GM12878 (cell line): ENCODE measurements at regions not wholly inside any gene's neighbourhood (a gene's known extent, or its start where the extent isn't known, plus 50 kb on each side); places are given as distances from the start of the nearest gene placed in this dataset.

Source experiments
- ATAC-seq: fragments of 200-7000 bp; cut with Tn5 transposase; 3 replicates; pipeline ENCODE4 v1.9.1; 2020; ENCODE audit warnings: mild to moderate bottlenecking, moderate library complexity
- BruUV-seq: library from RNA; stranded (reverse); fragments of 400-500 nt; replicated peaks from 2 replicates; lab custom pipeline; 2021; lab: Mats Ljungman, UMichigan
- CTCF ChIA-PET: fragments of 300-600 bp; sonication (Branson Sonifier 250); formaldehyde crosslinking; extraction: SDS; loops from one replicate; lab custom pipeline; 2021; ENCODE audit warnings: inconsistent platforms; lab: Yijun Ruan, JAX
- POLR2A ChIA-PET: fragments of 350-600 bp; formaldehyde crosslinking; extraction: SDS; loops from one replicate; lab custom pipeline; 2021; ENCODE audit warnings: inconsistent platforms; lab: Charles Lee
- RAD21 ChIA-PET: fragments of 300-600 bp; sonication (Branson Sonifier 250); formaldehyde crosslinking; loops from one replicate; lab custom pipeline; 2023; ENCODE audit warnings: antibody characterized with exemption; ENCODE audit not compliant: unreplicated experiment; lab: Charles Lee
- SMC1A ChIA-PET: fragments of 300-600 bp; sonication (Branson Sonifier 250); formaldehyde crosslinking; loops from one replicate; lab custom pipeline; 2023; ENCODE audit not compliant: unreplicated experiment, uncharacterized antibody; lab: Charles Lee
- DNase-seq: peaks from one replicate; pipeline ENCODE4 v3.0.0-alpha.2; 2011; ENCODE audit warnings: low read depth, low spot score
- FAIRE-seq: peaks from 3 replicates; lab custom pipeline; 2011; peaks lifted over from hg19 to GRCh38; lab: Jason Lieb, UNC
- H2AFZ ChIP-seq: 2 replicates; pipeline ENCODE4 v1.6.0; 2011; ENCODE audit warnings: low read depth, low read length, control low read depth; ENCODE audit not compliant: control insufficient read depth
- H3K27ac ChIP-seq: 2 replicates; pipeline ENCODE4 v1.5.1; 2011; ENCODE audit warnings: control low read depth; ENCODE audit not compliant: control insufficient read depth, insufficient read depth
- H3K27me3 ChIP-seq, 2 experiments: replicated peaks in 1 of 2; 2 replicates each; pipeline versions ENCODE4 v1.6.0 to v1.6.1; 2011; ENCODE audit warnings: low read length in 1 of 2; ENCODE audit not compliant: control insufficient read depth in 2 of 2, insufficient read depth in 2 of 2
- H3K36me3 ChIP-seq, 2 experiments: 2 replicates each; pipeline ENCODE4 v1.5.1; 2011; ENCODE audit warnings: low read length in 1 of 2; ENCODE audit not compliant: control insufficient read depth in 2 of 2, insufficient read depth in 2 of 2
- H3K4me1 ChIP-seq: 2 replicates; pipeline ENCODE4 v1.6.1; 2011; ENCODE audit warnings: mild to moderate bottlenecking, low read length, moderate library complexity, mixed read lengths; ENCODE audit not compliant: control insufficient read depth, insufficient read depth
- H3K4me2 ChIP-seq: 2 replicates; pipeline ENCODE4 v1.6.0; 2011; ENCODE audit warnings: control low read depth; ENCODE audit not compliant: control insufficient read depth, insufficient read depth
- H3K4me3 ChIP-seq: fragments of 200-600 bp; sonication (generic); 2 replicates; pipeline ENCODE4 v1.5.1; 2016
- H3K79me2 ChIP-seq: 2 replicates; pipeline ENCODE4 v1.6.0; 2011; ENCODE audit warnings: low read length; ENCODE audit not compliant: control insufficient read depth, insufficient read depth
- H3K9ac ChIP-seq: 2 replicates; pipeline ENCODE4 v1.8.0; 2011; ENCODE audit warnings: low read length, control low read depth, mixed read lengths; ENCODE audit not compliant: control insufficient read depth, insufficient read depth
- H3K9me3 ChIP-seq: replicated peaks from 3 replicates; pipeline ENCODE4 v1.5.1; 2011; ENCODE audit warnings: mild to moderate bottlenecking, low read length; ENCODE audit not compliant: control insufficient read depth, insufficient read depth
- H4K20me1 ChIP-seq: 2 replicates; pipeline ENCODE4 v1.6.0; 2011; ENCODE audit not compliant: control insufficient read depth, insufficient read depth
- DPF2 ChIP-seq: fragments of 450-650 bp; IDR thresholded peaks from 2 replicates; pipeline ENCODE4 v1.6.1; 2017; ENCODE audit warnings: mild to moderate bottlenecking
- E2F4 ChIP-seq: IDR thresholded peaks from 2 replicates; pipeline ENCODE4 v1.6.1; 2012; ENCODE audit warnings: low read depth, low read length, improper control_type of control experiment
- HDGF ChIP-seq: fragments of 450-650 bp; IDR thresholded peaks from 2 replicates; pipeline ENCODE4 v1.6.1; 2016; ENCODE audit warnings: antibody characterized with exemption
- IRF5 ChIP-seq: fragments of 450-650 bp; IDR thresholded peaks from 2 replicates; pipeline ENCODE4 v1.6.1; 2017; ENCODE audit warnings: borderline replicate concordance
- MTA3 ChIP-seq: IDR thresholded peaks from 2 replicates; pipeline ENCODE4 v1.6.1; 2012; ENCODE audit warnings: low read length, inconsistent platforms, borderline replicate concordance
- NBN ChIP-seq: fragments of 450-650 bp; IDR thresholded peaks from 2 replicates; pipeline ENCODE4 v1.6.1; 2016
- NR2C2 ChIP-seq: IDR thresholded peaks from 2 replicates; pipeline ENCODE4 v1.6.1; 2011; ENCODE audit warnings: borderline replicate concordance, low read depth; ENCODE audit not compliant: control insufficient read depth, insufficient read length
- POLR2AphosphoS2 ChIP-seq: IDR thresholded peaks from 2 replicates; pipeline ENCODE4 v1.6.1; 2011; ENCODE audit warnings: low read depth, mild to moderate bottlenecking, low read length, improper control_type of control experiment, moderate library complexity
- RAD51 ChIP-seq: fragments of 450-650 bp; IDR thresholded peaks from 2 replicates; pipeline ENCODE4 v1.6.1; 2016; ENCODE audit warnings: moderate library complexity, mild to moderate bottlenecking, inconsistent platforms
- RB1 ChIP-seq: fragments of 450-650 bp; formaldehyde crosslinking; IDR thresholded peaks from 2 replicates; pipeline ENCODE4 v1.6.1; 2017; ENCODE audit warnings: mild to moderate bottlenecking, borderline replicate concordance
- RUNX3 ChIP-seq: IDR thresholded peaks from 2 replicates; pipeline ENCODE4 v1.6.1; 2012; ENCODE audit warnings: low read length, inconsistent platforms
- SMAD1 ChIP-seq: fragments of 450-650 bp; IDR thresholded peaks from 2 replicates; pipeline ENCODE4 v1.6.1; 2018; ENCODE audit warnings: mild to moderate bottlenecking, low read depth; ENCODE audit not compliant: partially characterized antibody
- WGBS: methylation state at CpG from one replicate; pipeline ENCODE4 v1.1.6; 2016; ENCODE audit warnings: low lambda C conversion rate; ENCODE audit not compliant: insufficient replicate concordance, insufficient coverage; ENCODE audit errors: missing lambda C conversion rate; 5-methylcytosine and 5-hydroxymethylcytosine counted together
- in situ Hi-C: fragments of 300-500 bp; cut with MboI; formaldehyde crosslinking; loops from 9 replicates; pipeline ENCODE4 v1.14.3; 2018; ENCODE audit warnings: mixed read lengths
- intact Hi-C: fragments of 100-400 bp; cut with micrococcal nuclease; formaldehyde crosslinking; loops from one replicate; pipeline ENCODE4 v1.14.2; 2022; ENCODE audit not compliant: unreplicated experiment
- TF ChIP-seq, protein P1 (sequence below): fragments of 150-350 bp; IDR thresholded peaks from 2 replicates; pipeline ENCODE4 v1.6.1; 2016; ENCODE audit warnings: low read depth, low read length
- TF ChIP-seq, protein P2 (sequence below): fragments of 450-650 bp; formaldehyde crosslinking; IDR thresholded peaks from 2 replicates; pipeline ENCODE4 v1.4.0; 2022; ENCODE audit warnings: mild to moderate bottlenecking, moderate library complexity

- TF ChIP-seq RAD51, result no peak
- no peak for TF ChIP-seq RUNX3
- TF ChIP-seq, protein P1, sequence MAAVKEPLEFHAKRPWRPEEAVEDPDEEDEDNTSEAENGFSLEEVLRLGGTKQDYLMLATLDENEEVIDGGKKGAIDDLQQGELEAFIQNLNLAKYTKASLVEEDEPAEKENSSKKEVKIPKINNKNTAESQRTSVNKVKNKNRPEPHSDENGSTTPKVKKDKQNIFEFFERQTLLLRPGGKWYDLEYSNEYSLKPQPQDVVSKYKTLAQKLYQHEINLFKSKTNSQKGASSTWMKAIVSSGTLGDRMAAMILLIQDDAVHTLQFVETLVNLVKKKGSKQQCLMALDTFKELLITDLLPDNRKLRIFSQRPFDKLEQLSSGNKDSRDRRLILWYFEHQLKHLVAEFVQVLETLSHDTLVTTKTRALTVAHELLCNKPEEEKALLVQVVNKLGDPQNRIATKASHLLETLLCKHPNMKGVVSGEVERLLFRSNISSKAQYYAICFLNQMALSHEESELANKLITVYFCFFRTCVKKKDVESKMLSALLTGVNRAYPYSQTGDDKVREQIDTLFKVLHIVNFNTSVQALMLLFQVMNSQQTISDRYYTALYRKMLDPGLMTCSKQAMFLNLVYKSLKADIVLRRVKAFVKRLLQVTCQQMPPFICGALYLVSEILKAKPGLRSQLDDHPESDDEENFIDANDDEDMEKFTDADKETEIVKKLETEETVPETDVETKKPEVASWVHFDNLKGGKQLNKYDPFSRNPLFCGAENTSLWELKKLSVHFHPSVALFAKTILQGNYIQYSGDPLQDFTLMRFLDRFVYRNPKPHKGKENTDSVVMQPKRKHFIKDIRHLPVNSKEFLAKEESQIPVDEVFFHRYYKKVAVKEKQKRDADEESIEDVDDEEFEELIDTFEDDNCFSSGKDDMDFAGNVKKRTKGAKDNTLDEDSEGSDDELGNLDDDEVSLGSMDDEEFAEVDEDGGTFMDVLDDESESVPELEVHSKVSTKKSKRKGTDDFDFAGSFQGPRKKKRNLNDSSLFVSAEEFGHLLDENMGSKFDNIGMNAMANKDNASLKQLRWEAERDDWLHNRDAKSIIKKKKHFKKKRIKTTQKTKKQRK, result no peak
These were observed 341.7 kb upstream of the CHORDC1 start (continued) for GRCh38 chr11:90564531-90564930.

DNA sequence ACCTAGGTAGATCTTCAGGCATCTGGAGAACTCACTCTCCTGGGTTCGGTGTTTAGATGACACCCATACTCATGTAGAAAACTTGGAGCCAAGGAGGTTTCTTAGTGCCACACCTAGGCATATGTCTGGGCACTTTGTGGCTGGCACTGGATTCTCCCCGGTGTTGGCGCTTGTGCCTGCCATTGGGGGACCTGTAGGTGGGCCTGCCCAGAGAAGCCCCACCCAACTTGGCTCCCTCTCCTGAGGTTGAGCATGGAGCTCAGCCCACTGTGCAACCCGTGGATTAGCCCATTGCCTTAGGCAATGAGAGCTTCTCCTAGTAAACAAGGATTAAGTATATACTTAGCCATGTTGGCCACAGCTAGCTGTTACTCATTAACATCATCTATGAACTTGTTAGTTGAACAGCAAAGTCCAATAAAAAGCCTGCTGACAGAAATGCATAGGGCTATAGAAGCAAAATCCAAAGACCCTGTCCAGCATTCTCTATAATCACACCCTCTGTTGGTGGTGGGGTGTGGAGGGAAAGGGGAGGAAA is 335.5 kb upstream of the CHORDC1 start:
- no peaks in the 10 kb centered on the region for H4K20me1 ChIP-seq
- DNase-seq, result no peak
- WGBS, result 54% methylated on average over 4 of the region's 4 CpGs
- H3K36me3 ChIP-seq, result no peaks in the 10 kb centered on the region
- no peak overlapping the region for H3K4me3 ChIP-seq
- in situ Hi-C loops, result no loop called here
- no TSS peak for BruUV-seq
- SMC1A ChIA-PET, result no interaction called here
- no peak overlapping the region for H3K4me2 ChIP-seq
- POLR2A ChIA-PET, result no interaction called here
- no peaks in the 10 kb centered on the region for H3K4me1 ChIP-seq
- no peak overlapping the region for H3K9ac ChIP-seq
- RAD21 ChIA-PET, result no interaction called here
- no peak overlapping the region for H3K27ac ChIP-seq
- H3K79me2 ChIP-seq, result no peaks in the 10 kb centered on the region
- CTCF ChIA-PET, result interaction anchor here (0.9 kb wide), 1 partner anchor 18 kb away, joined by 5 read pairs; no protein-coding TSS in a partner anchor
- intact Hi-C loops, result no loop called here
- no peaks in the 10 kb centered on the region for H3K27me3 ChIP-seq
- H3K9me3 ChIP-seq, result no peaks in the 10 kb centered on the region
- H2AFZ ChIP-seq, result no peak overlapping the region
- no peak for FAIRE-seq
- ATAC-seq, result no peak
- TF ChIP-seq E2F4, result no peak
- TF ChIP-seq RB1, result no peak
- no peak for TF ChIP-seq HDGF
- TF ChIP-seq, protein P2, sequence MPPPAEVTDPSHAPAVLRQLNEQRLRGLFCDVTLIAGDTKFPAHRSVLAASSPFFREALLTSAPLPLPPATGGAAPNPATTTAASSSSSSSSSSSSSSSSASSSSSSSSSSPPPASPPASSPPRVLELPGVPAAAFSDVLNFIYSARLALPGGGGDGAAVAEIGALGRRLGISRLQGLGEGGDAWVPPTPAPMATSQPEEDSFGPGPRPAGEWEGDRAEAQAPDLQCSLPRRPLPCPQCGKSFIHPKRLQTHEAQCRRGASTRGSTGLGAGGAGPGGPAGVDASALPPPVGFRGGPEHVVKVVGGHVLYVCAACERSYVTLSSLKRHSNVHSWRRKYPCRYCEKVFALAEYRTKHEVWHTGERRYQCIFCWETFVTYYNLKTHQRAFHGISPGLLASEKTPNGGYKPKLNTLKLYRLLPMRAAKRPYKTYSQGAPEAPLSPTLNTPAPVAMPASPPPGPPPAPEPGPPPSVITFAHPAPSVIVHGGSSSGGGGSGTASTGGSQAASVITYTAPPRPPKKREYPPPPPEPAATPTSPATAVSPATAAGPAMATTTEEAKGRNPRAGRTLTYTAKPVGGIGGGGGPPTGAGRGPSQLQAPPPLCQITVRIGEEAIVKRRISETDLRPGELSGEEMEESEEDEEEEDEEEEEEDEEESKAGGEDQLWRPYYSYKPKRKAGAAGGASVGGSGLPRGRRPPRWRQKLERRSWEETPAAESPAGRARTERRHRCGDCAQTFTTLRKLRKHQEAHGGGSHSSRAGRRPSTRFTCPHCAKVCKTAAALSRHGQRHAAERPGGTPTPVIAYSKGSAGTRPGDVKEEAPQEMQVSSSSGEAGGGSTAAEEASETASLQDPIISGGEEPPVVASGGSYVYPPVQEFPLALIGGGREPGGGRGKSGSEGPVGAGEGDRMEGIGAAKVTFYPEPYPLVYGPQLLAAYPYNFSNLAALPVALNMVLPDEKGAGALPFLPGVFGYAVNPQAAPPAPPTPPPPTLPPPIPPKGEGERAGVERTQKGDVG (CRISPR knock-in tag), result no peak
- TF ChIP-seq MTA3, result no peak
- TF ChIP-seq NBN, result no peak
- TF ChIP-seq POLR2AphosphoS2, result no peak
- TF ChIP-seq DPF2, result no peak
- no peak for TF ChIP-seq SMAD1
- TF ChIP-seq IRF5, result no peak
- no peak for TF ChIP-seq NR2C2
